Muscle layer of duodenum (tissue), 2 donors: ENCODE measurements at regions not wholly inside any gene's neighbourhood (a gene's known extent, or its start where the extent isn't known, plus 50 kb on each side); places are given as distances from the start of the nearest gene placed in this dataset.
"Not testable (repeated sequence)": the region's sequence is repeated elsewhere in the genome, so short reads cannot be mapped to it uniquely, and the experiment has no call there.

Experiments used
- H3K27ac ChIP-seq: one replicate; pipeline ENCODE4 v1.7.0; 2013; ENCODE audit warnings: mild to moderate bottlenecking, low read length
- H3K27me3 ChIP-seq: one replicate; pipeline ENCODE4 v1.7.0; 2013; ENCODE audit warnings: low read depth, mild to moderate bottlenecking, control low read depth, low read length
- H3K36me3 ChIP-seq, 2 donors: one replicate each; pipeline ENCODE4 v1.7.0; 2013; ENCODE audit warnings: low read length in 2 of 2, control low read depth in 1 of 2, mild to moderate bottlenecking in 1 of 2; ENCODE audit not compliant: insufficient read depth in 2 of 2, control insufficient read depth in 1 of 2
- H3K4me1 ChIP-seq, 2 donors: one replicate each; pipeline ENCODE4 v1.7.0; 2013; ENCODE audit warnings: low read length in 2 of 2, mild to moderate bottlenecking in 2 of 2, control low read depth in 1 of 2, moderate library complexity in 1 of 2; ENCODE audit not compliant: insufficient read depth in 2 of 2, control insufficient read depth in 1 of 2
- H3K4me3 ChIP-seq, 2 donors: one replicate each; pipeline ENCODE4 v1.7.0; 2013; ENCODE audit warnings: low read length in 2 of 2, low read depth in 1 of 2, mild to moderate bottlenecking in 1 of 2
- H3K9me3 ChIP-seq, 2 donors: one replicate each; pipeline ENCODE4 v1.7.0; 2013; ENCODE audit warnings: low read length in 2 of 2, control low read depth in 1 of 2, mild to moderate bottlenecking in 1 of 2; ENCODE audit not compliant: control insufficient read depth in 1 of 2
- donor health status: healthy.

GRCh38 chr1:47543089-47543488 is 105.2 kb downstream of the FOXD2 start:
- not testable (repeated sequence) for H3K27me3 ChIP-seq, H3K27ac ChIP-seq, H3K36me3 ChIP-seq, H3K4me3 ChIP-seq, H3K4me1 ChIP-seq, H3K9me3 ChIP-seq

GRCh38 chr1:47545912-47546483 is 108.2 kb downstream of the FOXD2 start:
- Histone ChIP-seq H3K36me3 (no peaks in the 10 kb centered on the region), H3K9me3 (no peaks in the 10 kb centered on the region), H3K4me1 (peaks cover 0 to 4% of the 10 kb centered on the region in 2 donors), H3K27me3 (no peaks in the 10 kb centered on the region), H3K4me3 (no peak overlapping the region), H3K27ac (no peak overlapping the region)

GRCh38 chr1:47547753-47548573 is 110.1 kb downstream of the FOXD2 start:
- Histone ChIP-seq H3K9me3 (no peaks in the 10 kb centered on the region), H3K36me3 (no peaks in the 10 kb centered on the region), H3K27me3 (no peaks in the 10 kb centered on the region), H3K4me3 (no peak overlapping the region), H3K4me1 (peaks cover 0 to 4% of the 10 kb centered on the region in 2 donors), H3K27ac (no peak overlapping the region)

- Histone ChIP-seq H3K27me3 (no peaks in the 10 kb centered on the region), H3K4me3 (no peak overlapping the region), H3K4me1 (peaks cover 0 to 4% of the 10 kb centered on the region in 2 donors), H3K9me3 (no peaks in the 10 kb centered on the region), H3K27ac (no peak overlapping the region), H3K36me3 (no peaks in the 10 kb centered on the region)
Observed at GRCh38 chr1:47548637-47549036, 110.8 kb downstream of the FOXD2 start.

- no peak overlapping the region for H3K27ac ChIP-seq
- H3K27me3 ChIP-seq = no peaks in the 10 kb centered on the region
- no peaks in the 10 kb centered on the region for H3K9me3 ChIP-seq
- H3K36me3 ChIP-seq = no peaks in the 10 kb centered on the region
- H3K4me1 ChIP-seq = peaks cover 0 to 4% of the 10 kb centered on the region in 2 donors
- no peak overlapping the region for H3K4me3 ChIP-seq
Observed at GRCh38 chr1:47549532-47549931, 111.7 kb downstream of the FOXD2 start.

- peaks cover 0 to 4% of the 10 kb centered on the region in 2 donors for H3K4me1 ChIP-seq
- H3K9me3 ChIP-seq = no peaks in the 10 kb centered on the region
- H3K27me3 ChIP-seq = no peaks in the 10 kb centered on the region
- H3K36me3 ChIP-seq = no peaks in the 10 kb centered on the region
- no peak overlapping the region for H3K27ac ChIP-seq
- no peak overlapping the region for H3K4me3 ChIP-seq
Observed at GRCh38 chr1:47550929-47551328, 113.1 kb downstream of the FOXD2 start.

GRCh38 chr1:47551971-47552528 is 114.2 kb downstream of the FOXD2 start:
- H3K9me3 ChIP-seq = no peaks in the 10 kb centered on the region
- H3K27me3 ChIP-seq = no peaks in the 10 kb centered on the region
- H3K36me3 ChIP-seq = no peaks in the 10 kb centered on the region
- no peaks in the 10 kb centered on the region for H3K4me1 ChIP-seq
- H3K4me3 ChIP-seq = no peak overlapping the region
- H3K27ac ChIP-seq = no peak overlapping the region

GRCh38 chr1:47554082-47554481 is 116.2 kb downstream of the FOXD2 start:
- H3K4me1 ChIP-seq = peaks cover 0 to 2% of the 10 kb centered on the region in 2 donors
- no peaks in the 10 kb centered on the region for H3K27me3 ChIP-seq
- H3K36me3 ChIP-seq = no peaks in the 10 kb centered on the region
- no peak overlapping the region for H3K27ac ChIP-seq
- no peaks in the 10 kb centered on the region for H3K9me3 ChIP-seq
- no peak overlapping the region for H3K4me3 ChIP-seq

GRCh38 chr1:47554901-47555300 is 117.1 kb downstream of the FOXD2 start:
- H3K4me3 ChIP-seq = no peak overlapping the region
- H3K27ac ChIP-seq = no peak overlapping the region
- peaks cover 1 to 3% of the 10 kb centered on the region in 2 donors for H3K4me1 ChIP-seq
- no peaks in the 10 kb centered on the region for H3K27me3 ChIP-seq
- no peaks in the 10 kb centered on the region for H3K36me3 ChIP-seq
- H3K9me3 ChIP-seq = no peaks in the 10 kb centered on the region

- H3K27ac ChIP-seq = no peak overlapping the region
- no peaks in the 10 kb centered on the region for H3K36me3 ChIP-seq
- no peak overlapping the region for H3K4me3 ChIP-seq
- no peaks in the 10 kb centered on the region for H3K27me3 ChIP-seq
- no peaks in the 10 kb centered on the region for H3K9me3 ChIP-seq
- H3K4me1 ChIP-seq = peaks cover 2 to 3% of the 10 kb centered on the region in 2 donors
Observed at GRCh38 chr1:47555306-47555705, 117.5 kb downstream of the FOXD2 start.

- H3K9me3 ChIP-seq = no peaks in the 10 kb centered on the region
- H3K27me3 ChIP-seq = no peaks in the 10 kb centered on the region
- H3K4me1 ChIP-seq = peaks cover 2 to 3% of the 10 kb centered on the region in 2 donors
- no peak overlapping the region for H3K27ac ChIP-seq
- no peak overlapping the region for H3K4me3 ChIP-seq
- H3K36me3 ChIP-seq = no peaks in the 10 kb centered on the region
Observed at GRCh38 chr1:47555841-47556560, 118.2 kb downstream of the FOXD2 start.
